ENCODE measurements at regions not wholly inside any gene's neighbourhood (a gene's known extent, or its start where the extent isn't known, plus 50 kb on each side); places are given as distances from the start of the nearest gene placed in this dataset.

DNA sequence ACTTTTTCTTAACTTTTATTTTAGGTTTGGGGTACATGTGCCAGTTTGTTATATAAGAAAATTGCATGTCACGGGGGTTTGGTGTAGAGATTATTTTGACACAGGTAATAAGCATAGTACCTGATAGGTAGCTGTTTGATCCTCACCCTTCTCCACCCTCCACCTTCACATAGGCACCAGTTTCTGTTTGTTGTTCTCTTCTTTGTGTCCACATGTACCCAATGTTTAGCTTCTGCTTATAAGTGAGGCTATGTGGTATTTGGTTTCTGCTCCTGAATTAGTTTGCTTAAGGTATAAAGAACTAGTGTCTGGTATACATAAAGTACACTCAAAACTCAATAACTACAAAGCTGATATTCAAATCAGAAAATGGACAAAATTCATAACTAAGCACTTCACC lies 654.6 kb upstream of the LINC00305 start:
- no peaks in the 10 kb centered on the region for H3K4me1 ChIP-seq (ENCODE audit: control insufficient read depth in 2 of 2, insufficient read depth in 2 of 2, low read length in 1 of 2)
- H3K4me3 ChIP-seq (ENCODE audit: low read depth in 1 of 2, low read length in 2 of 2) = no peak overlapping the region
- H3K27me3 ChIP-seq (ENCODE audit: control insufficient read depth in 1 of 2, insufficient read depth in 2 of 2, low read length in 2 of 2) = no peaks in the 10 kb centered on the region
- 81% methylated on average over 1 of the region's 1 CpG for WGBS, 2 donors
- no peaks in the 10 kb centered on the region for H3K9me3 ChIP-seq (ENCODE audit: control insufficient read depth in 2 of 2, insufficient read depth in 1 of 2, low read depth in 1 of 2, low read length in 1 of 2)
- H3K27ac ChIP-seq (ENCODE audit: low read depth in 2 of 2, low read length in 1 of 2) = no peak overlapping the region
- H3K36me3 ChIP-seq (ENCODE audit: control insufficient read depth in 2 of 2, insufficient read depth in 2 of 2, low read length in 1 of 2) = no peaks in the 10 kb centered on the region

DNA sequence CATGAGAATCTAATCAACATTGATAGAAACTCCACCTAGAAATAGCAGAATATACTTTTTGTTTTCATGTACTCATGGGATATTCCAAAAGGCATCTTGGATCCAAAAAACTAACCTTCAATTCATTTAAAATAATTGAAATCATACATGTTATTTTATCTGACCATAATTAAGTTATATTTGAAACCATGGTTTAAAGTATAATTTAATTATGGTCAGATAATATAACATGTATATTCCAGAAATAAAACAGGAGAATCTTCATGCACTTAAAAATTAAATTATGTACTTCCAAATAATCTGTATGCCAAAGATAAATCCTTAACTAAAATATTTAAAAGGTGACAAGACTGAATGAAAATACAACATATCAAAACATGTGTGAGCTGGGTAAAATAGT lies 651.3 kb upstream of the LINC00305 start:
- Histone ChIP-seq H3K27me3 (ENCODE audit: control insufficient read depth in 1 of 2, insufficient read depth in 2 of 2, low read length in 2 of 2) (no peaks in the 10 kb centered on the region), H3K27ac (ENCODE audit: low read depth in 2 of 2, low read length in 1 of 2) (no peak overlapping the region), H3K4me3 (ENCODE audit: low read depth in 1 of 2, low read length in 2 of 2) (no peak overlapping the region), H3K36me3 (ENCODE audit: control insufficient read depth in 2 of 2, insufficient read depth in 2 of 2, low read length in 1 of 2) (no peaks in the 10 kb centered on the region), H3K4me1 (ENCODE audit: control insufficient read depth in 2 of 2, insufficient read depth in 2 of 2, low read length in 1 of 2) (no peaks in the 10 kb centered on the region), H3K9me3 (ENCODE audit: control insufficient read depth in 2 of 2, insufficient read depth in 1 of 2, low read depth in 1 of 2, low read length in 1 of 2) (no peaks in the 10 kb centered on the region)

DNA sequence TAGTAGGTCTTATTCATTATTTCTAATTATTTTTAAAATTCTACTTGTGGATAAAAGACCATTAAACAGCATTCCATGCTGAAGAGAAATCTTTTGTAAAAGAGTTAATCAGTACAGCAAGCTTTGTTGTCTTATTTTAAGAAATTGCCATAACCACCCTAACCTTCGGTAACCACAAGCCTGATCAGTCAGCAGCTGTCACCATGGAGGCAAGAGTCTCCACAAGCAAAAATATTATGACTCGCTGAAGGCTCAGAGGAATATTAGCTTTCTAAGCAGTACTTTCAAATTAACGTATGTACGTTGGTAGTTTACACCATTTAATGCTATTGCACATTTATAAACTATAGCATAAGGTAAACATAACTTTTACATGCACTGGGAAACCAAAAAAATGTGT lies 650.5 kb upstream of the LINC00305 start:
- 74 to 87% methylated on average over 4 of the region's 4 CpGs for WGBS, 2 donors
- H3K4me3 ChIP-seq (ENCODE audit: low read depth in 1 of 2, low read length in 2 of 2) = no peak overlapping the region
- H3K4me1 ChIP-seq (ENCODE audit: control insufficient read depth in 2 of 2, insufficient read depth in 2 of 2, low read length in 1 of 2) = no peaks in the 10 kb centered on the region
- H3K27me3 ChIP-seq (ENCODE audit: control insufficient read depth in 1 of 2, insufficient read depth in 2 of 2, low read length in 2 of 2) = no peaks in the 10 kb centered on the region
- H3K9me3 ChIP-seq (ENCODE audit: control insufficient read depth in 2 of 2, insufficient read depth in 1 of 2, low read depth in 1 of 2, low read length in 1 of 2) = no peaks in the 10 kb centered on the region
- no peak overlapping the region for H3K27ac ChIP-seq (ENCODE audit: low read depth in 2 of 2, low read length in 1 of 2)
- no peaks in the 10 kb centered on the region for H3K36me3 ChIP-seq (ENCODE audit: control insufficient read depth in 2 of 2, insufficient read depth in 2 of 2, low read length in 1 of 2)

DNA sequence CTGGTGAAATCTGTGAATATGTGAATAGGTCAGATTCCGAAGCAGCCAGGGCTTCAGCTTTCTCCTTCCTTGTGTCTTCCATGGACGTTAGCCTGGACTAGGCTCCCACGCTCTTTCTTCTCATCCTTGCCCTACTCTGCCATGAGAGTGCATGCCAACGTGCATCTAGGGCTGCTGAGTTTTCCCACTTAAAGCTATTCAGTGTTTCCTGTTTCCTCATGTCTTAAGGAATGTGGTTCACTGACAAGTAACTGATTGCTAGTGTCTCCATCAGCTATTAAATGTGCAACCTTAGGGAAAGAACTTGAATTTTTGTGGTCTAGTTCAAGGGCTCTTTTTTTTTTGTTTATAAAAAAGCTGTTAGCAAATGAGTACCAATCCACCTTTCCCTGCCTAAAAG lies 642.3 kb upstream of the LINC00305 start:
- Histone ChIP-seq H3K9me3 (ENCODE audit: control insufficient read depth in 2 of 2, insufficient read depth in 1 of 2, low read depth in 1 of 2, low read length in 1 of 2) (peaks cover 2% of the 10 kb centered on the region in 2 donors), H3K27me3 (ENCODE audit: control insufficient read depth in 1 of 2, insufficient read depth in 2 of 2, low read length in 2 of 2) (no peaks in the 10 kb centered on the region), H3K4me3 (ENCODE audit: low read depth in 1 of 2, low read length in 2 of 2) (no peak overlapping the region), H3K4me1 (ENCODE audit: control insufficient read depth in 2 of 2, insufficient read depth in 2 of 2, low read length in 1 of 2) (no peaks in the 10 kb centered on the region), H3K27ac (ENCODE audit: low read depth in 2 of 2, low read length in 1 of 2) (no peak overlapping the region), H3K36me3 (ENCODE audit: control insufficient read depth in 2 of 2, insufficient read depth in 2 of 2, low read length in 1 of 2) (no peaks in the 10 kb centered on the region)
- WGBS, 2 donors = 62 to 75% methylated on average over 4 of the region's 4 CpGs

DNA sequence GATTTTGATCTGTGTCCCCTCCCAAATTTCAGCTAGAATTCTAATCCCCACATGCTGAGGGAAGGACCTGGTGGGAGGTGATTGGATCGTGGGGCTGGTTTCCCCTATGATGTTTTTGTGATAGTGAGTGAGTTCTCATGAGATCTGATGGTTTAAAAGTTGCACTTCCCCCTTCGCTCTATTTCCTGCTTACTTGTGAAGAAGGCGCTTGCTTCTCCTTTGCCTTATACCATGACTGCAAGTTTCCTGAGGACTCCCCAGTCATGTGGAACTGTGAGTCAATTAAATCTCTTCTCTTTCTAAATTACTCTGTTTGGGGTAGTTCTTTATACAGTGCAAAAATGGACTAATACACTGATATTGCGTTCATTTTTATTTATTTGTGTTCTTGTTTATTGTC lies 636.8 kb upstream of the LINC00305 start:
- no peaks in the 10 kb centered on the region for H3K9me3 ChIP-seq (ENCODE audit: control insufficient read depth in 2 of 2, insufficient read depth in 1 of 2, low read depth in 1 of 2, low read length in 1 of 2)
- WGBS, 2 donors = 39 to 42% methylated on average over 4 of the region's 4 CpGs
- no peak overlapping the region for H3K4me3 ChIP-seq (ENCODE audit: low read depth in 1 of 2, low read length in 2 of 2)

DNA sequence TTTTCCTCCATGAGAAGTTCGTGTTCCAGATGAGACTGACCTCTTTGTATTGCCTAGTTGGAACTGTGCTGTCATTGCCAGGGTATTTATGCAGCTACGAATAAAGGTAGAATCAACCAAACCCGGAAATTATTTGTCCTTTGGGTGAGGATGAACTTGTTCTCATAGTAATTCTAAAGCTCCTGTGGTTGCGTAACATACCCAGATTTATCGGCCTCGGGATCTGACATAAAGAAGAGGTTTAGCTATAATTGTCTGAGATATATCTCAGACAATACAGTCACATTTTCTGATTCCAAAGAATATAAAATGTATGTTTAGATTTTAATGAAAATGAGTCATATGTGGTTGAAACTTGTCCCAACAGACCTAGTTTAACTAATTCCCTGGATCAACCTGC lies 628.7 kb upstream of the LINC00305 start:
- WGBS, 2 donors = 63 to 78% methylated on average over 6 of the region's 6 CpGs
- H3K36me3 ChIP-seq (ENCODE audit: control insufficient read depth in 2 of 2, insufficient read depth in 2 of 2, low read length in 1 of 2) = no peaks in the 10 kb centered on the region
- no peak overlapping the region for H3K27ac ChIP-seq (ENCODE audit: low read depth in 2 of 2, low read length in 1 of 2)
- no peak overlapping the region for H3K4me3 ChIP-seq (ENCODE audit: low read depth in 1 of 2, low read length in 2 of 2)
- H3K9me3 ChIP-seq (ENCODE audit: control insufficient read depth in 2 of 2, insufficient read depth in 1 of 2, low read depth in 1 of 2, low read length in 1 of 2) = peaks cover 0 to 2% of the 10 kb centered on the region in 2 donors
- no peaks in the 10 kb centered on the region for H3K27me3 ChIP-seq (ENCODE audit: control insufficient read depth in 1 of 2, insufficient read depth in 2 of 2, low read length in 2 of 2)
- H3K4me1 ChIP-seq (ENCODE audit: control insufficient read depth in 2 of 2, insufficient read depth in 2 of 2, low read length in 1 of 2) = no peaks in the 10 kb centered on the region

More for the DNA sequence above, 636.8 kb upstream of the LINC00305 start:
- no peaks in the 10 kb centered on the region for H3K4me1 ChIP-seq (ENCODE audit: control insufficient read depth in 2 of 2, insufficient read depth in 2 of 2, low read length in 1 of 2)
- H3K27ac ChIP-seq (ENCODE audit: low read depth in 2 of 2, low read length in 1 of 2) = no peak overlapping the region
- no peaks in the 10 kb centered on the region for H3K27me3 ChIP-seq (ENCODE audit: control insufficient read depth in 1 of 2, insufficient read depth in 2 of 2, low read length in 2 of 2)
- H3K36me3 ChIP-seq (ENCODE audit: control insufficient read depth in 2 of 2, insufficient read depth in 2 of 2, low read length in 1 of 2) = no peaks in the 10 kb centered on the region

DNA sequence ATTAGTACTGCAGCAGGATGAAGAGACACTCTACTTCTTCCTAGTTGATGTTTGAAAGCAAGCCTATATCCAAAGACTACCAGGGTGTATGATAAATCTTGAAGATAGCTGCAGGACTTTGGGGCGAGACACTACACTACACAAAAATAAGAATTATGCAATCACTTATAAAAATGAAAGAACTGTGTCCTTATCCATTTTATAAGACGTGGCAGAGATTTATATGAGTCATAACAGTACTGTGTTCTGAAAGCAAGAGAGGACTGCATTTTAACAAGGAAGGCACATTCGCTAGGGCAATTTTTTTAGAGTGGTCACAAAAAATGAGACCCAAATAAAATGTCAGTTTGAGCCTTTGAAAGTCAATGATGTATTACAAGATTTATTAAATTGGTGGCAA lies 617.0 kb upstream of the LINC00305 start:
- 53 to 59% methylated on average over 3 of the region's 3 CpGs for WGBS, 2 donors
- H3K27me3 ChIP-seq (ENCODE audit: control insufficient read depth in 1 of 2, insufficient read depth in 2 of 2, low read length in 2 of 2) = no peaks in the 10 kb centered on the region
- H3K36me3 ChIP-seq (ENCODE audit: control insufficient read depth in 2 of 2, insufficient read depth in 2 of 2, low read length in 1 of 2) = no peaks in the 10 kb centered on the region
- no peak overlapping the region for H3K27ac ChIP-seq (ENCODE audit: low read depth in 2 of 2, low read length in 1 of 2)
- H3K4me3 ChIP-seq (ENCODE audit: low read depth in 1 of 2, low read length in 2 of 2) = no peak overlapping the region
- H3K4me1 ChIP-seq (ENCODE audit: control insufficient read depth in 2 of 2, insufficient read depth in 2 of 2, low read length in 1 of 2) = no peaks in the 10 kb centered on the region
- no peaks in the 10 kb centered on the region for H3K9me3 ChIP-seq (ENCODE audit: control insufficient read depth in 2 of 2, insufficient read depth in 1 of 2, low read depth in 1 of 2, low read length in 1 of 2)

DNA sequence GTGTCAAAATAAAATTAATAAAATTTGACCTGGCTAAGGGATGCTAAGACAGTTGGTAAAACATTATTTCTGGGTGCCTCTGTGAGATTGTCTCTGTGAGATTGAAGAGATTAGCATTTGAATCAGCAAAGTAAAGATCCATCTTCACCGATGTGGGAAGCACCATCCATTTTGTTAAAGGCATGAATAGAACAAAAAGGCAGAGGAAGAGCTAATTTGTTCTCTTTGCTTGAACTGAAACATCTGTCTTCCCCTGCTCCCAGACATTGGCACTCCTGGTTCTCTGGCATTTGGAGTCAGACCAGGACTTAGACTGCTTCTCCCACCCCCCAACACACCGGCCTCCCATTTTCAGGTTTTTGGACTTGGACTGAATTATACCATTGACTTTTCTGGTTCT lies 603.8 kb upstream of the LINC00305 start:
- no peak overlapping the region for H3K27ac ChIP-seq (ENCODE audit: low read depth in 2 of 2, low read length in 1 of 2)
- no peaks in the 10 kb centered on the region for H3K4me1 ChIP-seq (ENCODE audit: control insufficient read depth in 2 of 2, insufficient read depth in 2 of 2, low read length in 1 of 2)
- 55 to 59% methylated on average over 2 of the region's 2 CpGs for WGBS, 2 donors
- no peaks in the 10 kb centered on the region for H3K9me3 ChIP-seq (ENCODE audit: control insufficient read depth in 2 of 2, insufficient read depth in 1 of 2, low read depth in 1 of 2, low read length in 1 of 2)
- H3K36me3 ChIP-seq (ENCODE audit: control insufficient read depth in 2 of 2, insufficient read depth in 2 of 2, low read length in 1 of 2) = no peaks in the 10 kb centered on the region
- H3K27me3 ChIP-seq (ENCODE audit: control insufficient read depth in 1 of 2, insufficient read depth in 2 of 2, low read length in 2 of 2) = no peaks in the 10 kb centered on the region
- no peak overlapping the region for H3K4me3 ChIP-seq (ENCODE audit: low read depth in 1 of 2, low read length in 2 of 2)

DNA sequence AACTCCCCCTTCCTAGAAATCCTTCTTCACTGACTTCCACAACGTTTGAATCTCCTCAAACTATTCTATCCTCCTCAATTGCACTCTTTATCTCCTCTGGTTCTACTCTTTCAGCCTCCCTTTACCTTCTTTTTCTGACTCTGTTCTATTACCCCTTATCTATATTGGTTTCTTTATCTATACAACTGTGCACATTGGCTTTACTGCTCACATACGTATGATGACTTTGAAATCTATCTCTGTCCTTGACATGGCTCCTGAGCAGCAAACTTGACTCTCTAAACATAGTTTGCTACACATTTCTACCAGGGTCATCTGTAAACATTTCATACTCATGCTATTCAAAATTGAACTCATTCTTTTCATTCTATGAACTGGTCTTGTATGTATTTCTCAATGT lies 601.0 kb upstream of the LINC00305 start:
- Histone ChIP-seq H3K27me3 (ENCODE audit: control insufficient read depth in 1 of 2, insufficient read depth in 2 of 2, low read length in 2 of 2) (no peaks in the 10 kb centered on the region), H3K36me3 (ENCODE audit: control insufficient read depth in 2 of 2, insufficient read depth in 2 of 2, low read length in 1 of 2) (no peaks in the 10 kb centered on the region), H3K27ac (ENCODE audit: low read depth in 2 of 2, low read length in 1 of 2) (no peak overlapping the region), H3K4me1 (ENCODE audit: control insufficient read depth in 2 of 2, insufficient read depth in 2 of 2, low read length in 1 of 2) (no peaks in the 10 kb centered on the region), H3K9me3 (ENCODE audit: control insufficient read depth in 2 of 2, insufficient read depth in 1 of 2, low read depth in 1 of 2, low read length in 1 of 2) (no peaks in the 10 kb centered on the region), H3K4me3 (ENCODE audit: low read depth in 1 of 2, low read length in 2 of 2) (no peak overlapping the region)
- 64 to 73% methylated on average over 2 of the region's 2 CpGs for WGBS, 2 donors

DNA sequence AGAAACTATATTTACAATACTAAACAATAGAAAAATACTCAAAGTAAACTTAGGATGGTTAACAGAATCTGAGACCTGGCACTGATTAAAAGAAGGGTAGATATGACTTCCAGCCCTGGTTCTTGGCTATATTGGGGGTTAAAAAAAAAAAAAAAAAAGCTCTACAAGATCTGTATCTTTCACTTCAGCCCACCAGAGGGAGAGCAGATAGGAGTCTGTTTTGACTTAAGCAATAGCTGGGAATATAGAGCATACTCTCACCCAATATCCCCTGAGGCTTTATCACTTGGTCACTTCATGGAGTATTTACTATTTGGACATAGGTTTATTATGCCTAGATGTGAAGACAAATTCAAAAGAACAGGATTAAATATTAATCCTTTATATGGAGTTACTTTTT lies 598.9 kb upstream of the LINC00305 start:
- H3K27ac ChIP-seq (ENCODE audit: low read depth in 2 of 2, low read length in 1 of 2) = no peak overlapping the region
- H3K4me1 ChIP-seq (ENCODE audit: control insufficient read depth in 2 of 2, insufficient read depth in 2 of 2, low read length in 1 of 2) = no peaks in the 10 kb centered on the region
- H3K27me3 ChIP-seq (ENCODE audit: control insufficient read depth in 1 of 2, insufficient read depth in 2 of 2, low read length in 2 of 2) = no peaks in the 10 kb centered on the region

More for the DNA sequence above, 598.9 kb upstream of the LINC00305 start:
- H3K4me3 ChIP-seq (ENCODE audit: low read depth in 1 of 2, low read length in 2 of 2) = no peak overlapping the region
- no peaks in the 10 kb centered on the region for H3K9me3 ChIP-seq (ENCODE audit: control insufficient read depth in 2 of 2, insufficient read depth in 1 of 2, low read depth in 1 of 2, low read length in 1 of 2)
- H3K36me3 ChIP-seq (ENCODE audit: control insufficient read depth in 2 of 2, insufficient read depth in 2 of 2, low read length in 1 of 2) = no peaks in the 10 kb centered on the region

Data from esophagus (tissue), 2 donors.